ENCODE measurements at regions not wholly inside any gene's neighbourhood (a gene's known extent, or its start where the extent isn't known, plus 50 kb on each side); places are given as distances from the start of the nearest gene placed in this dataset.

- no peak overlapping the region for H3K27ac ChIP-seq (ENCODE audit: low read length)
- peaks cover 8 to 14% of the 10 kb centered on the region in 2 donors for H3K27me3 Mint-ChIP-seq (ENCODE audit: low read depth in 2 of 2)
- peak overlapping the region; percentile 40 for H3K4me3 Mint-ChIP-seq
- H3K9me3 Mint-ChIP-seq, result no peaks in the 10 kb centered on the region
- 97% methylated on average over 2 of the region's 2 CpGs for WGBS (ENCODE audit: insufficient coverage)
- H3K27me3 ChIP-seq (ENCODE audit: control insufficient read depth, insufficient read depth, low read length), result no peaks in the 10 kb centered on the region
- no peaks in the 10 kb centered on the region for H3K4me1 Mint-ChIP-seq
- TF ChIP-seq CTCF (IDR thresholded peaks at IDR 0.05), result no peak
- H3K9me3 ChIP-seq (ENCODE audit: control insufficient read depth, insufficient read depth, low read length), result no peaks in the 10 kb centered on the region
- H3K36me3 ChIP-seq (ENCODE audit: control insufficient read depth, insufficient read depth, low read length), result no peaks in the 10 kb centered on the region
- peak overlapping the region in 1 of 2 donors; percentile 73 for H3K27ac Mint-ChIP-seq
- ATAC-seq (no peak), DNase-seq (no peak)
- intact Hi-C loops (cut with micrococcal nuclease), result loop anchor here (5.0 to 10.0 kb wide), 2 partner anchors 413 to 725 kb away; no protein-coding TSS in a partner anchor
- peaks cover 5% of the 10 kb centered on the region for H3K4me1 ChIP-seq (ENCODE audit: control insufficient read depth, insufficient read depth, low read length)
- H3K36me3 Mint-ChIP-seq, result no peaks in the 10 kb centered on the region
- no peak overlapping the region for H3K4me3 ChIP-seq (ENCODE audit: low read length)
Measured at GRCh38 chr10:31081937-31082840, 50.5 kb upstream of the ZNF438 start.

- 47% methylated on average over 6 of the region's 6 CpGs for WGBS (ENCODE audit: insufficient coverage)
- Mint-ChIP-seq H3K4me1 (no peaks in the 10 kb centered on the region), H3K9me3 (no peaks in the 10 kb centered on the region), H3K27me3 (ENCODE audit: low read depth in 2 of 2) (peaks cover 8 to 13% of the 10 kb centered on the region in 2 donors), H3K4me3 (no peak overlapping the region), H3K36me3 (no peaks in the 10 kb centered on the region), H3K27ac (no peak overlapping the region)
- Histone ChIP-seq H3K9me3 (ENCODE audit: control insufficient read depth, insufficient read depth, low read length) (no peaks in the 10 kb centered on the region), H3K36me3 (ENCODE audit: control insufficient read depth, insufficient read depth, low read length) (no peaks in the 10 kb centered on the region), H3K4me3 (ENCODE audit: low read length) (no peak overlapping the region), H3K27ac (ENCODE audit: low read length) (no peak overlapping the region), H3K27me3 (ENCODE audit: control insufficient read depth, insufficient read depth, low read length) (no peaks in the 10 kb centered on the region), H3K4me1 (ENCODE audit: control insufficient read depth, insufficient read depth, low read length) (peaks cover 5% of the 10 kb centered on the region)
- intact Hi-C loops (cut with micrococcal nuclease), result loop anchor here (5.0 to 10.0 kb wide), 2 partner anchors 411 to 724 kb away; no protein-coding TSS in a partner anchor
- DNase-seq, result peak in 1 of 2 donors; percentile 76
- peak; percentile 44 to 70 (median 44) for ATAC-seq
- TF ChIP-seq CTCF (IDR thresholded peaks at IDR 0.05), result peak; percentile 54
Measured at GRCh38 chr10:31083765-31084184, 52.1 kb upstream of the ZNF438 start.

GRCh38 chr10:31087011-31087410, 55.3 kb upstream of the ZNF438 start:
- H3K4me1 ChIP-seq (ENCODE audit: control insufficient read depth, insufficient read depth, low read length), result peaks cover 8% of the 10 kb centered on the region
- no peaks in the 10 kb centered on the region for H3K9me3 ChIP-seq (ENCODE audit: control insufficient read depth, insufficient read depth, low read length)
- Mint-ChIP-seq H3K27ac (no peak overlapping the region), H3K36me3 (no peaks in the 10 kb centered on the region), H3K4me3 (no peak overlapping the region), H3K9me3 (no peaks in the 10 kb centered on the region), H3K27me3 (ENCODE audit: low read depth in 2 of 2) (peaks cover 0 to 5% of the 10 kb centered on the region in 2 donors), H3K4me1 (no peaks in the 10 kb centered on the region)
- H3K27ac ChIP-seq (ENCODE audit: low read length), result no peak overlapping the region
- no peak for TF ChIP-seq CTCF (IDR thresholded peaks at IDR 0.05)
- no peaks in the 10 kb centered on the region for H3K36me3 ChIP-seq (ENCODE audit: control insufficient read depth, insufficient read depth, low read length)
- intact Hi-C loops (cut with micrococcal nuclease), result loop anchor here (10.0 kb wide), 1 partner anchor 408 kb away; no protein-coding TSS in a partner anchor
- ATAC-seq, result no peak
- H3K27me3 ChIP-seq (ENCODE audit: control insufficient read depth, insufficient read depth, low read length), result no peaks in the 10 kb centered on the region
- no peak for DNase-seq
- WGBS (ENCODE audit: insufficient coverage), result 90% methylated on average over 1 of the region's 3 CpGs
- H3K4me3 ChIP-seq (ENCODE audit: low read length), result no peak overlapping the region
